ENCODE measurements at regions not wholly inside any gene's neighbourhood (a gene's known extent, or its start where the extent isn't known, plus 50 kb on each side); places are given as distances from the start of the nearest gene placed in this dataset.

DNA sequence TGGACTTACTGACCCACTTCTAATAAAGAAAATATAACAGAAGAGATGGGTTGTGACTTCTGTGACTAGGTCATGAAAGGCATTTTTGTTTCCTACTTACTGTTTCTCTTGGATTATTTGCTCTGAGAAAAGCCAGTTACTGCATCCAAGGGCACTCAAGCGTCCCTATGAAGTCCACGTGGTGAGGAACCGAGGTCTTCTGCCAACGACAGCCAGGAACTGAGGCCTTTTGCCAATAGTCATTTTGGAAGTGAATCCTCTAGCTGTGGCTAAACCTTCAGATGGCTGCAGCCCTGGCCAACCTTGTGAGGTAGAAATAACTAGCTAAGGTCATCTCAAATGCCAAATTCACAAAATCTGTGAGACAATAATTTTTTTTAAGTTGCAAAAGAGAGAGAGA, 449.8 kb upstream of the RGPD4 start:
- H3K36me3 ChIP-seq (ENCODE audit: control insufficient read depth, insufficient read depth, low read length): no peaks in the 10 kb centered on the region
- H3K4me1 ChIP-seq: no peaks in the 10 kb centered on the region
- H3K4me3 ChIP-seq (ENCODE audit: low read depth, low read length): no peak overlapping the region
- TF ChIP-seq, protein P1, sequence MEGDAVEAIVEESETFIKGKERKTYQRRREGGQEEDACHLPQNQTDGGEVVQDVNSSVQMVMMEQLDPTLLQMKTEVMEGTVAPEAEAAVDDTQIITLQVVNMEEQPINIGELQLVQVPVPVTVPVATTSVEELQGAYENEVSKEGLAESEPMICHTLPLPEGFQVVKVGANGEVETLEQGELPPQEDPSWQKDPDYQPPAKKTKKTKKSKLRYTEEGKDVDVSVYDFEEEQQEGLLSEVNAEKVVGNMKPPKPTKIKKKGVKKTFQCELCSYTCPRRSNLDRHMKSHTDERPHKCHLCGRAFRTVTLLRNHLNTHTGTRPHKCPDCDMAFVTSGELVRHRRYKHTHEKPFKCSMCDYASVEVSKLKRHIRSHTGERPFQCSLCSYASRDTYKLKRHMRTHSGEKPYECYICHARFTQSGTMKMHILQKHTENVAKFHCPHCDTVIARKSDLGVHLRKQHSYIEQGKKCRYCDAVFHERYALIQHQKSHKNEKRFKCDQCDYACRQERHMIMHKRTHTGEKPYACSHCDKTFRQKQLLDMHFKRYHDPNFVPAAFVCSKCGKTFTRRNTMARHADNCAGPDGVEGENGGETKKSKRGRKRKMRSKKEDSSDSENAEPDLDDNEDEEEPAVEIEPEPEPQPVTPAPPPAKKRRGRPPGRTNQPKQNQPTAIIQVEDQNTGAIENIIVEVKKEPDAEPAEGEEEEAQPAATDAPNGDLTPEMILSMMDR (IDR thresholded peaks at IDR 0.05; ENCODE audit: insufficient read depth in 1 of 2, low read depth in 1 of 2, low read length in 1 of 2, severe bottlenecking in 1 of 2, unreplicated experiment in 1 of 2): no peak
- no peak overlapping the region for H3K27ac Mint-ChIP-seq (ENCODE audit: unreplicated experiment)
- H3K27me3 ChIP-seq (replicated peaks; ENCODE audit: control insufficient read depth, insufficient read depth, low read length): no peaks in the 10 kb centered on the region
- H3K4me3 Mint-ChIP-seq (ENCODE audit: unreplicated experiment): no peak overlapping the region
- H3K4me1 Mint-ChIP-seq (ENCODE audit: low read depth, unreplicated experiment): no peaks in the 10 kb centered on the region
- H3K27me3 Mint-ChIP-seq (ENCODE audit: insufficient read depth, unreplicated experiment): peaks cover 2% of the 10 kb centered on the region
- ChIA-PET CTCF (no interaction called here), POLR2A (no interaction called here)
- BruUV-seq (replicated peaks): no TSS peak
- 0 out of 2 replicates have a peak, but pooled peaks cover 3% of the 10 kb centered on the region for H3K9me3 ChIP-seq
- intact Hi-C loops (cut with micrococcal nuclease; ENCODE audit: unreplicated experiment): no loop called here
- H3K9me3 Mint-ChIP-seq (ENCODE audit: unreplicated experiment): peaks cover 5% of the 10 kb centered on the region
- H3K36me3 Mint-ChIP-seq (ENCODE audit: insufficient read depth, unreplicated experiment): no peaks in the 10 kb centered on the region
- no peak for DNase-seq

DNA sequence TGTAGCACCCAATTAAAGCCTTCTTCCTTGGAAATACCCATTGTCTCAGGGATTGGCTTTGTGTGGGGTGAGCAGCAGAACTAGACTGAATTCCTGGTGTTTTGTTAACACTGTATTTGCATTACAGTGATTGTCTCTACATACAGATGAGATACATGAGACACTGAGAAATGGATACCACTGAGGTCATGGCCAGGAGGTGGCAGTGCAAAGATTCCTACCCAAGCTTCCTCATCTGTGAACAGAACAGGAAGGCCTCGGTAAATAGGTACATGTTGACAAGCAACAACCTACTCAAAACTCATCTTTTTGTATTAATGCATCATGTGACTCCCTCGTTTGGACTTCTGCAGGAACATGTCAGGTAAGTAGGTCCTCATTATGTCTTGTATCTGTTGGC, 445.8 kb upstream of the RGPD4 start:
- peaks cover 2% of the 10 kb centered on the region for H3K27me3 Mint-ChIP-seq (ENCODE audit: insufficient read depth, unreplicated experiment)
- POLR2A ChIA-PET: interaction anchor here (0.6 kb wide), 1 partner anchor 14 kb away, joined by 5 read pairs; no protein-coding TSS in a partner anchor
- H3K4me3 Mint-ChIP-seq (ENCODE audit: unreplicated experiment): no peak overlapping the region
- no peak overlapping the region for H3K27ac Mint-ChIP-seq (ENCODE audit: unreplicated experiment)
- intact Hi-C loops (cut with micrococcal nuclease; ENCODE audit: unreplicated experiment): no loop called here
- no peaks in the 10 kb centered on the region for H3K36me3 Mint-ChIP-seq (ENCODE audit: insufficient read depth, unreplicated experiment)
- Histone ChIP-seq H3K27me3 (replicated peaks; ENCODE audit: control insufficient read depth, insufficient read depth, low read length) (no peaks in the 10 kb centered on the region), H3K9me3 (no peaks in the 10 kb centered on the region), H3K4me1 (no peaks in the 10 kb centered on the region), H3K4me3 (ENCODE audit: low read depth, low read length) (no peak overlapping the region), H3K36me3 (ENCODE audit: control insufficient read depth, insufficient read depth, low read length) (no peaks in the 10 kb centered on the region)
- TF ChIP-seq, protein P1 (IDR thresholded peaks at IDR 0.05; ENCODE audit: insufficient read depth in 1 of 2, low read depth in 1 of 2, low read length in 1 of 2, severe bottlenecking in 1 of 2, unreplicated experiment in 1 of 2): no peak
- no peaks in the 10 kb centered on the region for H3K4me1 Mint-ChIP-seq (ENCODE audit: low read depth, unreplicated experiment)
- H3K9me3 Mint-ChIP-seq (ENCODE audit: unreplicated experiment): no peaks in the 10 kb centered on the region
- BruUV-seq (replicated peaks): no TSS peak
- DNase-seq: no peak
- CTCF ChIA-PET: no interaction called here

DNA sequence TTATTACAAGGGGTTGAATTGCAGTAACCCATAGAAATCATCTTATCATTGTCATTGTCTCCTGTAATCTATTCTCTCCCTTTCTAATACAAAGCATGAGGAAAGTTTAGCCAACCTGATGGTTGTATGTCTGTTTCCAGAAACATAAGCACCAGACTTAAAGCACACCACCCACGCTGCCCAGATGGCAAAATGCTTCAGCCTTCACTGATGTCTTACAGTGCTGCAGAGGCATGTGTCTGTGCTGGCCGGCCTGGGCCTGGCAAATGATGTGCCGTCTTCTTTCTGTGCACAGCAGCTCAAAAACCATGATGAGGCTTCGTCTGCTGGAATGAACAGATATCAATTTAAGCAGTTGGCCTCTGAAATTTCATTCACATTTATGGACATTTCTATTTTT, 443.0 kb upstream of the RGPD4 start:
- TF ChIP-seq, protein P1 (IDR thresholded peaks at IDR 0.05; ENCODE audit: insufficient read depth in 1 of 2, low read depth in 1 of 2, low read length in 1 of 2, severe bottlenecking in 1 of 2, unreplicated experiment in 1 of 2): no peak
- Mint-ChIP-seq H3K4me1 (ENCODE audit: low read depth, unreplicated experiment) (no peaks in the 10 kb centered on the region), H3K9me3 (ENCODE audit: unreplicated experiment) (no peaks in the 10 kb centered on the region), H3K36me3 (ENCODE audit: insufficient read depth, unreplicated experiment) (no peaks in the 10 kb centered on the region), H3K27ac (ENCODE audit: unreplicated experiment) (no peak overlapping the region), H3K4me3 (ENCODE audit: unreplicated experiment) (no peak overlapping the region), H3K27me3 (ENCODE audit: insufficient read depth, unreplicated experiment) (no peaks in the 10 kb centered on the region)
- intact Hi-C loops (cut with micrococcal nuclease; ENCODE audit: unreplicated experiment): no loop called here
- Histone ChIP-seq H3K36me3 (ENCODE audit: control insufficient read depth, insufficient read depth, low read length) (no peaks in the 10 kb centered on the region), H3K4me3 (ENCODE audit: low read depth, low read length) (no peak overlapping the region), H3K27me3 (replicated peaks; ENCODE audit: control insufficient read depth, insufficient read depth, low read length) (no peaks in the 10 kb centered on the region), H3K4me1 (no peaks in the 10 kb centered on the region), H3K9me3 (no peaks in the 10 kb centered on the region)
- CTCF ChIA-PET: no interaction called here
- no TSS peak for BruUV-seq (replicated peaks)
- DNase-seq: no peak
- POLR2A ChIA-PET: no interaction called here
